ENCODE measurements at regions not wholly inside any gene's neighbourhood (a gene's known extent, or its start where the extent isn't known, plus 50 kb on each side); places are given as distances from the start of the nearest gene placed in this dataset.

DNA sequence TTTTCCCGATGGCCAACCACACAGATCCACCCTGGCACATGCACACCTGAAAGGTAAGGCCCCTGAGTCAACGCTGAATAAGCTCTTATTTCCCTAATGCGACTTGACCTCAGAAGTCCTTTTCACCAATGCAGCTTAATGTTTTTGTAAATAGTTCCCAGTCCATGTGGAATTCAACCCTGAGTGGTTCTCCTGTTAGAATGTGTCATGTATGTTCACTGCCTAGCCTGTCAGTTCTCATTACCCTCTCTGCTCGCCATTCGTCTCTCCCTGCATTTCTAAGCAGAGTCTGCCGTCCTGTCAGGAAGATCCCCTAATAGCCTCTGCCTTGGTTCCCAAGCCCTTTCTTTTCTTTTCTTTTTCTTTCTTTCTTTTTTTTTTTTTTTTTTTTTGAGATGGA lies 392.6 kb upstream of the SHH start:
- Histone ChIP-seq H3K27ac (no peak overlapping the region), H3K9me3 (replicated peaks) (no peaks in the 10 kb centered on the region), H3K4me1 (no peaks in the 10 kb centered on the region), H3K36me3 (no peaks in the 10 kb centered on the region), H3K4me3 (no peak overlapping the region), H3K27me3 (peaks cover 70% of the 10 kb centered on the region)
- no peak for DNase-seq

DNA sequence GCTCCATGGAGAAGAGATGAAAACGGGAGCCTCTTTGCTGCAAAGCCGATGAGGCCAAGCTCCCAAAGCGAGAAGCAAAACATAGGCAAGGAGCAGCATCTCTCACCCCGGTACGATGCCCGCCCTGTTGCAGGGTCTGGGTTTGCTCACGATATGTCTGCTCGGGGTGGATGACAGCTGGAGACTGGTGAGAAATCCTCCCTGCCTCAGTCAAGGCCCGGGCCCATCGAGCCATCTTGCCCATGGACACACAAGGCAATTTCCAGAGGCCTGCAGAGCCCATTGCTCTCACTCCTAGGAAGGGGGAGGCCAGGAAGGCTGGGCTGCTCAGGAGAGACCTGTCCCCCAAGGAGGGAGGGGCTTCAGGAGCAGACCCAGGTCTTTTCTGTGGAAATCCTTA lies 391.7 kb upstream of the SHH start:
- peaks cover 72% of the 10 kb centered on the region for H3K27me3 ChIP-seq
- H3K4me3 ChIP-seq: no peak overlapping the region
- DNase-seq: no peak
- no peaks in the 10 kb centered on the region for H3K9me3 ChIP-seq (replicated peaks)
- H3K4me1 ChIP-seq: no peaks in the 10 kb centered on the region
- H3K27ac ChIP-seq: no peak overlapping the region
- H3K36me3 ChIP-seq: no peaks in the 10 kb centered on the region

DNA sequence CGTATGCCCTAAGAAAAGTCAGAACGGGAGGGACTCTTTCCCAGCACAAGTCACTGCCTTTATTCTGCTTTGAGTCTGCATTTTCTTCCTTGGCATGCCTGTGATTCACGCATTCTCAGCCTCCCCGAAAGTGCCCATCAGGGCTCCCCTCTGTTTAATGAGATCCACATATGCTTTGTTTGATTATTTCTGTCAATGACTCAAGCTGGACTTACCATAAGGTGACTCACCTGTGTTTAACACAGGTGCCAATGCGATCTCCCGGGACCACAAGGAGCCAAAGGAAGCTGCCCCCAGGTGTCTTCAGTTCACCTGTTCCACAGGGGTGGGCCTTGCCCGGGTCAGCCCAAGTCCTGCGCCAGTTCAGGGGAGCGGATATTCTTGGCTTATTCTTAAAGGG lies 386.0 kb upstream of the SHH start:
- H3K36me3 ChIP-seq: no peaks in the 10 kb centered on the region
- DNase-seq: no peak
- H3K4me3 ChIP-seq: no peak overlapping the region
- no peaks in the 10 kb centered on the region for H3K9me3 ChIP-seq (replicated peaks)
- no peaks in the 10 kb centered on the region for H3K4me1 ChIP-seq
- H3K27me3 ChIP-seq: peaks cover 64% of the 10 kb centered on the region
- no peak overlapping the region for H3K27ac ChIP-seq

DNA sequence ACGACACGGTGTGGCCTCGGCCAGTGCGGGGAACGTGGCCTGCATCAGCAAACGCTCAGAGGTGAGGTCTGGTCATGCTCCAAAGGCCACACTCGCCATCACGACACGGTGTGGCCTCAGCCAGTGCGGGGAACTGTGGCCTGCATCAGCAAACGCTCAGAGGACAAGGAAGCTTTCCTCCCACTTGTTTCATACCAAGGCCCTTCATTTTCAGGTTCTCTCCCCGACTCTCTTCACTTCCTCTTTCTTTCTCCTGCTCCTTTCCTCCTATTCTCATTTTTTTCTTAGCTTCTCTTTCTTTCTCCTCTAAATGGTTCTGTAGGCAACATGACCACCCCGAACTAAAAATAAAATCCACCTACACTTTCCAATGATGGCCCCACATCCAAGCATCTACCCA lies 384.4 kb upstream of the SHH start:
- Histone ChIP-seq H3K27ac (no peak overlapping the region), H3K27me3 (peaks cover 52% of the 10 kb centered on the region), H3K4me3 (no peak overlapping the region), H3K36me3 (no peaks in the 10 kb centered on the region), H3K4me1 (no peaks in the 10 kb centered on the region), H3K9me3 (replicated peaks) (no peaks in the 10 kb centered on the region)
- no peak for DNase-seq

GRCh38 chr7:156195276-156195675 lies 383.0 kb upstream of the SHH start:
- no peak for DNase-seq
- H3K4me1 ChIP-seq: no peaks in the 10 kb centered on the region
- no peaks in the 10 kb centered on the region for H3K9me3 ChIP-seq (replicated peaks)
- no peak overlapping the region for H3K4me3 ChIP-seq
- no peak overlapping the region for H3K27ac ChIP-seq
- H3K36me3 ChIP-seq: no peaks in the 10 kb centered on the region
- peaks cover 40% of the 10 kb centered on the region for H3K27me3 ChIP-seq

- Histone ChIP-seq H3K36me3 (no peaks in the 10 kb centered on the region), H3K9me3 (replicated peaks) (no peaks in the 10 kb centered on the region), H3K27me3 (peaks cover 35% of the 10 kb centered on the region), H3K27ac (no peak overlapping the region), H3K4me1 (no peaks in the 10 kb centered on the region), H3K4me3 (no peak overlapping the region)
- no peak for DNase-seq
Observed at GRCh38 chr7:156194813-156195212, 382.6 kb upstream of the SHH start.

DNA sequence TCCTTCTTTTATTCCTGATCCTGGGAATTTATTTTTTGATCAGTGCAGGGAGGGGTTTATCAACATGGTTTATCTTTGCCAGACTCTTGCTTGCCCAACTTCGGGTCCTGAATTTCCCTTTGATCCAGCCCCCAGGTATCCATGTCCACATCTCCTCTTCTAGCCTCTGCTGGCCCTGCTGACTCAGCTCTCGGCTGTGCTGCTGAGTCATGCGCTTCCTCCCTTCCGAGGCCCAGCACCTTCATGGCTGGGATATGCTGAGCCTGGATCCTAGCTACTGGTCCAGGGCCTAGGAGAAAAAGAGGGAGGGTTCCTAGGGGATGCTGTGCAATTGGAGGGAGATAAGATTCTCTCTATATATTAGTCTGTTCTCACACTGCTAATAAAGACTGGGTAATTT lies 380.7 kb upstream of the SHH start:
- Histone ChIP-seq H3K27ac (no peak overlapping the region), H3K4me3 (no peak overlapping the region), H3K36me3 (no peaks in the 10 kb centered on the region), H3K4me1 (no peaks in the 10 kb centered on the region), H3K27me3 (peaks cover 20% of the 10 kb centered on the region), H3K9me3 (replicated peaks) (no peaks in the 10 kb centered on the region)
- DNase-seq: no peak

GRCh38 chr7:156191090-156191489 lies 378.8 kb upstream of the SHH start:
- DNase-seq: no peak
- Histone ChIP-seq H3K9me3 (replicated peaks) (no peaks in the 10 kb centered on the region), H3K36me3 (no peaks in the 10 kb centered on the region), H3K27ac (no peak overlapping the region), H3K27me3 (peaks cover 20% of the 10 kb centered on the region), H3K4me1 (no peaks in the 10 kb centered on the region), H3K4me3 (no peak overlapping the region)

DNA sequence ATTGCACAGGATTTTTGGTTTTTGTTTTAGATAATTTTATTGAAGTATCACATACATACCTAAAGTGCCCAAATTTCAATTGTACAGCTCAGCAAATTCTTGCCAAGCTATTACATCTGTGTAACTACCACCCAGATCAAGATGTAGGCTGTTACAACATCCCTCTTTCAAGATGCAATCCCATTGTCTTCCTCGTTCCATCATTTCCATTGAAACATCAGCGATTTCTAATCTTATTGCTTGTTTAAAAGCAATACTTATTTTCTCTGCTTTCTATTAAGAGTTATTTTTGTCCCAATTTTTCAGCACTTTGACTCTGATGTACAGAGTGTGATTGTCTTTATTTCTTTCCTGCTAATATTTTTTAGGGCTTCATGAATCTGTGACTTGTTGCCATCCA lies 372.8 kb upstream of the SHH start:
- no peak for DNase-seq
- no peaks in the 10 kb centered on the region for H3K9me3 ChIP-seq (replicated peaks)
- H3K27me3 ChIP-seq: peaks cover 18% of the 10 kb centered on the region; the same call in 1 of the 2 replicates
- no peak overlapping the region for H3K4me3 ChIP-seq
- H3K4me1 ChIP-seq: no peaks in the 10 kb centered on the region
- no peaks in the 10 kb centered on the region for H3K36me3 ChIP-seq
- H3K27ac ChIP-seq: no peak overlapping the region

- no peak for DNase-seq
- Histone ChIP-seq H3K4me3 (no peak overlapping the region), H3K27me3 (peaks cover 23% of the 10 kb centered on the region; the same call in 1 of the 2 replicates), H3K4me1 (no peaks in the 10 kb centered on the region), H3K27ac (no peak overlapping the region), H3K36me3 (no peaks in the 10 kb centered on the region), H3K9me3 (replicated peaks) (no peaks in the 10 kb centered on the region)
Observed at GRCh38 chr7:156184164-156184563, 371.9 kb upstream of the SHH start.

GRCh38 chr7:156180451-156181229 lies 368.4 kb upstream of the SHH start:
- Histone ChIP-seq H3K36me3 (no peaks in the 10 kb centered on the region), H3K4me3 (no peak overlapping the region), H3K27me3 (peaks cover 49% of the 10 kb centered on the region), H3K9me3 (replicated peaks) (no peaks in the 10 kb centered on the region), H3K4me1 (no peaks in the 10 kb centered on the region), H3K27ac (no peak overlapping the region)
- no peak for DNase-seq

DNA sequence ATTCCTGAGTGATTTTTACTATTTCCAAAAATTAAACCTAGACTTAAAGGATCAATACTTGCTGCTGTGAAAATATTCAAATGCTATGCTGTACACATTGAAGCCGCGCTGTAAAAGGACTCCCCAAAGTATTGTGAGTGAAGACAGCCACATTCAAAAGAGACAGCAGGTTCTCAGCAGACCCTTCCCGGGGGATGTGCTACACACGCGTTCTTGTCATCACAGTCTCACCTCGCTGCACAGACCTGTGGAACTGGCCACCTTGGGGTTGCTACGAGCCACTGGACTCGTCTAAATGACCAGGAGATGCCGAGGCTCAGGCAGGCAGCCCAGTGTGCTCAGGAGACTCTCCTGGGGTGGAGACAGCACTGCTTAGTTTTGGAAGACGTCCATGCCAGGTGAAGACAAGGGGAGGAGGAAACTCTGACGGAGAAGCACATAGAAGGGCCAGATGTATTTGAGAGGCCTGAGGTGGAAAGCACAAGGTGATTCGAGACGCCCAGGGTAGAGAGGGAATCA lies 367.7 kb upstream of the SHH start:
- no peak for DNase-seq
- H3K9me3 ChIP-seq (replicated peaks): no peaks in the 10 kb centered on the region
- H3K27ac ChIP-seq: no peak overlapping the region
- no peak overlapping the region for H3K4me3 ChIP-seq
- no peaks in the 10 kb centered on the region for H3K4me1 ChIP-seq
- H3K27me3 ChIP-seq: peaks cover 56% of the 10 kb centered on the region
- H3K36me3 ChIP-seq: no peaks in the 10 kb centered on the region

- Histone ChIP-seq H3K27ac (no peak overlapping the region), H3K9me3 (replicated peaks) (no peaks in the 10 kb centered on the region), H3K4me1 (no peaks in the 10 kb centered on the region), H3K27me3 (peaks cover 57% of the 10 kb centered on the region), H3K36me3 (no peaks in the 10 kb centered on the region), H3K4me3 (no peak overlapping the region)
- no peak for DNase-seq
Observed at GRCh38 chr7:156178857-156179256, 366.6 kb upstream of the SHH start.

GRCh38 chr7:156178214-156178613 lies 366.0 kb upstream of the SHH start:
- Histone ChIP-seq H3K36me3 (no peaks in the 10 kb centered on the region), H3K4me1 (no peaks in the 10 kb centered on the region), H3K27ac (no peak overlapping the region), H3K27me3 (peaks cover 56% of the 10 kb centered on the region), H3K9me3 (replicated peaks) (no peaks in the 10 kb centered on the region), H3K4me3 (no peak overlapping the region)
- no peak for DNase-seq

DNA sequence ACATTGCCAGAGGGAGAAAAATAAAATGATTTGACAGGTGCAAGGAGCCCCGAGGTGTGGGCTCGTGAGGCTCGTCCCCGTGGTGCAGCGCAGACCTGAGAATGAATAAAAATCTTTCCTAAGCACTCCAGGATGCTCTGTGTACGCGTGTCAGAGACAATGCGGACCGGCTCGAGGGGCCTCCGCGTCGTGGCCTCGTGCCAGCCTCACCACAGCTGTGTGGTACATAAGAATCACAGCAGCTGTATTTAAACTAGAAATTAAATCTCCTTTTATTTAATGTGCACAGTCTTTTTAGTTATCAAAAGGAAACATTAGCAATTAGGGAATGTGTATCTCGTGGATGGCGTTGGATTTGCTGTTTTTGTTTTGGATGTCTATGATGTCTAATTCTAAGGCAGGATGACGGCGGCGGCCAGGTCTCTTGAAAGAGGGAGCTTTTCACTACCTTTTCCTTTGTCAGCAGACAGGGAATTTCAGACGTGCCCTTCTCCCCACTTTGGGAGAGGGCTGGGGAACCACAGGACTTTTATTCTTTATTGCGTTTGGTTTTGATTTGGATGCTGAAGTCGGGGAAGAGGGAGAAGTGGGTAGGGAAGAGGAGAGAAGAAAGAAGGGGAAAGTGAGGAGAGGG lies 365.3 kb upstream of the SHH start:
- Histone ChIP-seq H3K36me3 (no peaks in the 10 kb centered on the region), H3K27me3 (peaks cover 51% of the 10 kb centered on the region), H3K9me3 (replicated peaks) (no peaks in the 10 kb centered on the region), H3K4me1 (no peaks in the 10 kb centered on the region), H3K4me3 (no peak overlapping the region), H3K27ac (no peak overlapping the region)
- DNase-seq: no peak

- no peaks in the 10 kb centered on the region for H3K9me3 ChIP-seq (replicated peaks)
- H3K4me1 ChIP-seq: no peaks in the 10 kb centered on the region
- H3K27me3 ChIP-seq: peaks cover 52% of the 10 kb centered on the region
- no peak overlapping the region for H3K4me3 ChIP-seq
- DNase-seq: no peak
- H3K36me3 ChIP-seq: no peaks in the 10 kb centered on the region
- no peak overlapping the region for H3K27ac ChIP-seq
Observed at GRCh38 chr7:156176039-156176438, 363.8 kb upstream of the SHH start.

All from SJCRH30 (cell line).